GM12873 (cell line): ENCODE measurements at regions not wholly inside any gene's neighbourhood (a gene's known extent, or its start where the extent isn't known, plus 50 kb on each side); places are given as distances from the start of the nearest gene placed in this dataset.

Experiments used
- CTCF ChIP-seq: IDR thresholded peaks from 2 replicates; pipeline ENCODE4 v1.5.1; 2012; ENCODE audit warnings: low read depth, mild to moderate bottlenecking, moderate library complexity, low read length, control low read depth; ENCODE audit not compliant: insufficient read depth; ENCODE audit errors: missing control alignments

GRCh38 chr4:177064729-177065394 lies 244.8 kb upstream of the NEIL3 start:
- no peak for TF ChIP-seq CTCF

GRCh38 chr4:177066746-177067145 lies 242.9 kb upstream of the NEIL3 start:
- no peak for TF ChIP-seq CTCF

GRCh38 chr4:177070533-177071058 lies 239.1 kb upstream of the NEIL3 start:
- TF ChIP-seq CTCF = no peak

GRCh38 chr4:177077095-177077971 lies 232.3 kb upstream of the NEIL3 start:
- TF ChIP-seq CTCF = no peak

GRCh38 chr4:177079327-177079726 lies 230.3 kb upstream of the NEIL3 start:
- TF ChIP-seq CTCF = no peak

GRCh38 chr4:177080388-177080787 lies 229.3 kb upstream of the NEIL3 start:
- no peak for TF ChIP-seq CTCF

- no peak for TF ChIP-seq CTCF
These were observed 222.6 kb upstream of the NEIL3 start for GRCh38 chr4:177087060-177087459.
